GM23338 (cell line): ENCODE measurements at regions not wholly inside any gene's neighbourhood (a gene's known extent, or its start where the extent isn't known, plus 50 kb on each side); places are given as distances from the start of the nearest gene placed in this dataset.

ENCODE experiments used
- ATAC-seq: fragments of 200-7000 bp; cut with Tn5 transposase; 3 replicates; pipeline ENCODE4 v1.9.1; 2020
- DNase-seq: peaks from one replicate; pipeline ENCODE4 v3.0.0-alpha.2; 2015; ENCODE audit warnings: low spot score
- H2AFZ ChIP-seq: fragments of 200-600 bp; sonication (generic); 2 replicates; pipeline ENCODE4 v1.8.0; 2016; ENCODE audit warnings: antibody characterized with exemption, mild to moderate bottlenecking, moderate library complexity
- H3F3A ChIP-seq: fragments of 200-600 bp; sonication (generic); replicated peaks from 2 replicates; pipeline ENCODE4 v1.8.0; 2017; ENCODE audit warnings: antibody characterized with exemption, mixed run types, low read depth
- H3K27ac ChIP-seq: fragments of 200-600 bp; sonication (generic); 2 replicates; pipeline ENCODE4 v1.6.1; 2016; ENCODE audit warnings: low read depth
- H3K27me3 ChIP-seq: fragments of 200-600 bp; sonication (generic); 2 replicates; pipeline ENCODE4 v1.8.0; 2016; ENCODE audit warnings: mild to moderate bottlenecking, mixed run types, moderate library complexity; ENCODE audit not compliant: insufficient read depth
- H3K36me3 ChIP-seq: fragments of 200-600 bp; sonication (generic); 2 replicates; pipeline ENCODE4 v1.8.0; 2016; ENCODE audit warnings: mild to moderate bottlenecking; ENCODE audit not compliant: insufficient read depth
- H3K4me1 ChIP-seq: fragments of 200-600 bp; sonication (generic); 2 replicates; pipeline ENCODE4 v1.8.0; 2016; ENCODE audit warnings: mild to moderate bottlenecking, moderate library complexity; ENCODE audit not compliant: insufficient read depth
- H3K4me2 ChIP-seq: fragments of 200-600 bp; sonication (generic); 2 replicates; pipeline ENCODE4 v1.7.1; 2017; ENCODE audit warnings: mixed run types
- H3K4me3 ChIP-seq: fragments of 200-600 bp; sonication (generic); 2 replicates; pipeline ENCODE4 v1.6.1; 2016; ENCODE audit warnings: mixed run types
- H3K79me2 ChIP-seq: fragments of 200-600 bp; sonication (generic); replicated peaks from 2 replicates; pipeline ENCODE4 v1.8.0; 2017; ENCODE audit warnings: mild to moderate bottlenecking; ENCODE audit not compliant: insufficient read depth
- H3K9me2 ChIP-seq: fragments of 200-600 bp; sonication (generic); 2 replicates; pipeline ENCODE4 v1.8.0; 2017; ENCODE audit not compliant: insufficient read depth
- H4K20me1 ChIP-seq: fragments of 200-600 bp; sonication (generic); replicated peaks from 2 replicates; pipeline ENCODE4 v1.8.0; 2017; ENCODE audit warnings: mild to moderate bottlenecking; ENCODE audit not compliant: insufficient read depth
- H3K27ac Mint-ChIP-seq: 2 replicates; pipeline ENCODE4 v1.8.0; 2020; ENCODE audit warnings: inconsistent platforms, mild to moderate bottlenecking, moderate library complexity, mixed read lengths
- H3K27me3 Mint-ChIP-seq: 3 replicates; pipeline ENCODE4 v1.8.0; 2022; ENCODE audit warnings: low read depth, mild to moderate bottlenecking, moderate library complexity, mixed read lengths, inconsistent platforms; ENCODE audit not compliant: insufficient read depth, poor library complexity
- H3K36me3 Mint-ChIP-seq: 3 replicates; pipeline ENCODE4 v1.8.0; 2021; ENCODE audit warnings: low read depth, mild to moderate bottlenecking, inconsistent platforms, moderate library complexity, mixed read lengths
- H3K4me1 Mint-ChIP-seq: 3 replicates; pipeline ENCODE4 v1.8.0; 2020; ENCODE audit warnings: mild to moderate bottlenecking, inconsistent platforms, mixed read lengths
- H3K4me3 Mint-ChIP-seq: 3 replicates; pipeline ENCODE4 v1.8.0; 2021; ENCODE audit warnings: moderate library complexity, mild to moderate bottlenecking, inconsistent platforms, mixed read lengths
- H3K9me3 Mint-ChIP-seq: 3 replicates; pipeline ENCODE4 v1.8.0; 2020; ENCODE audit warnings: moderate library complexity, mild to moderate bottlenecking, inconsistent platforms, mixed read lengths
- EZH2 ChIP-seq: fragments of 200-600 bp; sonication (generic); IDR thresholded peaks from one replicate; pipeline ENCODE4 v1.8.0; 2017; ENCODE audit warnings: antibody characterized with exemption, mild to moderate bottlenecking, low read depth; ENCODE audit not compliant: unreplicated experiment
- NANOG ChIP-seq: IDR thresholded peaks from 2 replicates; pipeline ENCODE4 v1.6.1; 2016; ENCODE audit warnings: antibody characterized with exemption, borderline replicate concordance
- ZNF114 ChIP-seq: fragments of 250-450 bp; sonication (Bioruptor Pico); IDR thresholded peaks from 2 replicates; pipeline ENCODE4 v1.5.0; 2020; ENCODE audit warnings: mild to moderate bottlenecking, moderate library complexity
- ZNF331 ChIP-seq: fragments of 250-450 bp; sonication (Bioruptor Pico); IDR thresholded peaks from 2 replicates; pipeline ENCODE4 v1.5.0; 2020; ENCODE audit warnings: low read depth, mild to moderate bottlenecking, moderate library complexity
- TF ChIP-seq, protein P1 (sequence below): fragments of 250-450 bp; sonication (Bioruptor Pico); IDR thresholded peaks from 2 replicates; pipeline ENCODE4 v1.5.0; 2020; ENCODE audit warnings: mild to moderate bottlenecking, moderate library complexity

DNA sequence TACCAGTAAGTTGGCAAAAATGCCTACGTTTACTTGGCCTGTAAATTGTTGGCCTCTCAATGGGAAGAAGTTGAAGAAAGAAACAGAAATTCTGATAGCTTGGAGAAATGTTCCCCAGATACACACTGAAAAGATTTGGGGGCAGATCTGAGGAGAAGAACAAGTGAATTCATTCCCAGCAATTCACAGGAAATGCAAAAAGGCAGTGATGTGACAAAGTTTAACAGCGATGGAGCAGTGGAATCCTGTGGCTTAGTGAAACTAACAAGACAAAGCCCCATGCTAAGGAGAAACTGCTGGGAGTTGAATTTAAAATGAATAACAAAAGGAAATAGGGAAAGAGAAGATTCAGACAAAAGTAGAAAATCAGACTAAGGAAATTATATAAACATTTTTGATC is 213.2 kb upstream of the EDIL3 start (continued):
- TF ChIP-seq, protein P1, sequence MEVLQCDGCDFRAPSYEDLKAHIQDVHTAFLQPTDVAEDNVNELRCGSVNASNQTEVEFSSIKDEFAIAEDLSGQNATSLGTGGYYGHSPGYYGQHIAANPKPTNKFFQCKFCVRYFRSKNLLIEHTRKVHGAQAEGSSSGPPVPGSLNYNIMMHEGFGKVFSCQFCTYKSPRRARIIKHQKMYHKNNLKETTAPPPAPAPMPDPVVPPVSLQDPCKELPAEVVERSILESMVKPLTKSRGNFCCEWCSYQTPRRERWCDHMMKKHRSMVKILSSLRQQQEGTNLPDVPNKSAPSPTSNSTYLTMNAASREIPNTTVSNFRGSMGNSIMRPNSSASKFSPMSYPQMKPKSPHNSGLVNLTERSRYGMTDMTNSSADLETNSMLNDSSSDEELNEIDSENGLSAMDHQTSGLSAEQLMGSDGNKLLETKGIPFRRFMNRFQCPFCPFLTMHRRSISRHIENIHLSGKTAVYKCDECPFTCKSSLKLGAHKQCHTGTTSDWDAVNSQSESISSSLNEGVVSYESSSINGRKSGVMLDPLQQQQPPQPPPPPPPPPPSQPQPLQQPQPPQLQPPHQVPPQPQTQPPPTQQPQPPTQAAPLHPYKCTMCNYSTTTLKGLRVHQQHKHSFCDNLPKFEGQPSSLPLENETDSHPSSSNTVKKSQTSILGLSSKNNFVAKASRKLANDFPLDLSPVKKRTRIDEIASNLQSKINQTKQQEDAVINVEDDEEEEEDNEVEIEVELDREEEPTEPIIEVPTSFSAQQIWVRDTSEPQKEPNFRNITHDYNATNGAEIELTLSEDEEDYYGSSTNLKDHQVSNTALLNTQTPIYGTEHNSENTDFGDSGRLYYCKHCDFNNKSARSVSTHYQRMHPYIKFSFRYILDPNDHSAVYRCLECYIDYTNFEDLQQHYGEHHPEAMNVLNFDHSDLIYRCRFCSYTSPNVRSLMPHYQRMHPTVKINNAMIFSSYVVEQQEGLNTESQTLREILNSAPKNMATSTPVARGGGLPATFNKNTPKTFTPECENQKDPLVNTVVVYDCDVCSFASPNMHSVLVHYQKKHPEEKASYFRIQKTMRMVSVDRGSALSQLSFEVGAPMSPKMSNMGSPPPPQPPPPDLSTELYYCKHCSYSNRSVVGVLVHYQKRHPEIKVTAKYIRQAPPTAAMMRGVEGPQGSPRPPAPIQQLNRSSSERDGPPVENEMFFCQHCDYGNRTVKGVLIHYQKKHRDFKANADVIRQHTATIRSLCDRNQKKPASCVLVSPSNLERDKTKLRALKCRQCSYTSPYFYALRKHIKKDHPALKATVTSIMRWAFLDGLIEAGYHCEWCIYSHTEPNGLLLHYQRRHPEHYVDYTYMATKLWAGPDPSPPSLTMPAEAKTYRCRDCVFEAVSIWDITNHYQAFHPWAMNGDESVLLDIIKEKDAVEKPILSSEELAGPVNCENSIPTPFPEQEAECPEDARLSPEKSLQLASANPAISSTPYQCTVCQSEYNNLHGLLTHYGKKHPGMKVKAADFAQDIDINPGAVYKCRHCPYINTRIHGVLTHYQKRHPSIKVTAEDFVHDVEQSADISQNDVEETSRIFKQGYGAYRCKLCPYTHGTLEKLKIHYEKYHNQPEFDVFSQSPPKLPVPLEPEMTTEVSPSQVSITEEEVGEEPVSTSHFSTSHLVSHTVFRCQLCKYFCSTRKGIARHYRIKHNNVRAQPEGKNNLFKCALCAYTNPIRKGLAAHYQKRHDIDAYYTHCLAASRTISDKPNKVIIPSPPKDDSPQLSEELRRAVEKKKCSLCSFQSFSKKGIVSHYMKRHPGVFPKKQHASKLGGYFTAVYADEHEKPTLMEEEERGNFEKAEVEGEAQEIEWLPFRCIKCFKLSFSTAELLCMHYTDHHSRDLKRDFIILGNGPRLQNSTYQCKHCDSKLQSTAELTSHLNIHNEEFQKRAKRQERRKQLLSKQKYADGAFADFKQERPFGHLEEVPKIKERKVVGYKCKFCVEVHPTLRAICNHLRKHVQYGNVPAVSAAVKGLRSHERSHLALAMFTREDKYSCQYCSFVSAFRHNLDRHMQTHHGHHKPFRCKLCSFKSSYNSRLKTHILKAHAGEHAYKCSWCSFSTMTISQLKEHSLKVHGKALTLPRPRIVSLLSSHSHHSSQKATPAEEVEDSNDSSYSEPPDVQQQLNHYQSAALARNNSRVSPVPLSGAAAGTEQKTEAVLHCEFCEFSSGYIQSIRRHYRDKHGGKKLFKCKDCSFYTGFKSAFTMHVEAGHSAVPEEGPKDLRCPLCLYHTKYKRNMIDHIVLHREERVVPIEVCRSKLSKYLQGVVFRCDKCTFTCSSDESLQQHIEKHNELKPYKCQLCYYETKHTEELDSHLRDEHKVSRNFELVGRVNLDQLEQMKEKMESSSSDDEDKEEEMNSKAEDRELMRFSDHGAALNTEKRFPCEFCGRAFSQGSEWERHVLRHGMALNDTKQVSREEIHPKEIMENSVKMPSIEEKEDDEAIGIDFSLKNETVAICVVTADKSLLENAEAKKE (CRISPR knock-in tag): peak; percentile 67
- TF ChIP-seq NANOG (peak; percentile 76; the same call in 1 of the 2 replicates), EZH2 (no peak)

DNA sequence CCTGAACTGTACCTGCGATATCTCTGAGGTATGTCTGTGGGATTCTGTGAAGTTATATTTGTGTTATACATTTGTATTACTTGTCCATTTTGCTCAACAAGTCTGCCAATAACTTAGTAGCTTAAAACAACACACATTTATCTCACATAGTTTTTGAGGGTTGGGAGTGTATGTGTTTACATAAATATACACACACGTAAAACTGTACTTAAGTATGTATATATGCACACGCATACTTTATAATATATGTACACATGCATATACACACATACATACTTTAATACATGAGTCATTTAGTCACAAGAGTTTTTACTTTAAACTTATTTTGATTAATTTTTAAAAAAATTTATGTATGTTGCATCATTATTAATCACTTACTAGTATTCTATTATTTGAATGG is 205.9 kb upstream of the EDIL3 start:
- no peak overlapping the region for H3K27ac Mint-ChIP-seq
- no peak for DNase-seq
- H3K4me3 Mint-ChIP-seq: no peak overlapping the region
- H3K9me3 Mint-ChIP-seq: no peaks in the 10 kb centered on the region
- H3K27me3 Mint-ChIP-seq: no peaks in the 10 kb centered on the region
- Histone ChIP-seq H4K20me1 (no peaks in the 10 kb centered on the region), H3K36me3 (no peaks in the 10 kb centered on the region), H3K27ac (no peak overlapping the region), H3K79me2 (no peaks in the 10 kb centered on the region), H3K27me3 (no peaks in the 10 kb centered on the region), H3K4me1 (no peaks in the 10 kb centered on the region), H3K4me3 (no peak overlapping the region), H3F3A (no peaks in the 10 kb centered on the region), H3K4me2 (no peak overlapping the region), H2AFZ (no peak overlapping the region), H3K9me2 (no peaks in the 10 kb centered on the region)
- no peak for ATAC-seq
- TF ChIP-seq ZNF114 (CRISPR knock-in tag) (no peak), ZNF331 (CRISPR knock-in tag) (no peak)
- 0 out of 3 replicates have a peak, but pooled peaks cover 2% of the 10 kb centered on the region for H3K4me1 Mint-ChIP-seq
- H3K36me3 Mint-ChIP-seq: no peaks in the 10 kb centered on the region

DNA sequence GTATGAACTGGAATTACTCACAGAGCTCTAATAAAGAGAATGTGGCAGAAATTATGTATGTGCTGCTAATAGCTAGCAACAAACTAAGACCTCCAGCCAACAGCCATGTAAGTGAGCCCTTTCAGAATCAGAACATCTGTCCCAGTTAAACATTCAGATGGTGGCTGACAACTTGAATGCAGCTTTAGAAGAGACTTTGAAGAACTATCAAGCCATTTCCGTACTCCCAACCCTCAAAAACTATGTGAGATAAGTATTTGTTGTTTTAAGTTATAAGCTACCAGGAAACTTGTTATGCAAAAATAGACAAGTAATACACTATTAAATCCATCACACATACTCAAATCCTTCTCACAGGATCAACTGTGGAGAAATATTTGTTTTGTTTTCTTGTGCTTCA is 205.2 kb upstream of the EDIL3 start:
- Histone ChIP-seq H2AFZ (no peak overlapping the region), H3F3A (no peaks in the 10 kb centered on the region), H3K4me2 (no peak overlapping the region), H3K27ac (no peak overlapping the region), H4K20me1 (no peaks in the 10 kb centered on the region), H3K27me3 (no peaks in the 10 kb centered on the region), H3K4me1 (no peaks in the 10 kb centered on the region), H3K36me3 (no peaks in the 10 kb centered on the region), H3K79me2 (no peaks in the 10 kb centered on the region), H3K9me2 (no peaks in the 10 kb centered on the region), H3K4me3 (no peak overlapping the region)
- Mint-ChIP-seq H3K4me1 (peaks cover 7% of the 10 kb centered on the region; the same call in 2 of the 3 replicates), H3K27ac (no peak overlapping the region), H3K9me3 (no peaks in the 10 kb centered on the region), H3K36me3 (no peaks in the 10 kb centered on the region), H3K4me3 (no peak overlapping the region), H3K27me3 (no peaks in the 10 kb centered on the region)
- ATAC-seq (no peak), DNase-seq (no peak)
- no peak for TF ChIP-seq EZH2
- TF ChIP-seq, protein P1 (CRISPR knock-in tag): no peak
